Bronchial epithelial cell (primary cell): ENCODE measurements at regions not wholly inside any gene's neighbourhood (a gene's known extent, or its start where the extent isn't known, plus 50 kb on each side); places are given as distances from the start of the nearest gene placed in this dataset.

Experiments
- DNase-seq: peaks from one replicate; pipeline ENCODE4 v3.0.0-alpha.2; 2010; ENCODE audit warnings: low read depth
- FAIRE-seq: peaks from 2 replicates; lab custom pipeline; 2011; peaks lifted over from hg19 to GRCh38; lab: Jason Lieb, UNC
- H3K27me3 ChIP-seq: 2 replicates; pipeline ENCODE4 v1.5.1; 2011; ENCODE audit warnings: low read length; ENCODE audit not compliant: control insufficient read depth, insufficient read depth
- H3K36me3 ChIP-seq: 2 replicates; pipeline ENCODE4 v1.5.1; 2011; ENCODE audit warnings: low read length; ENCODE audit not compliant: control insufficient read depth, insufficient read depth
- H3K4me3 ChIP-seq: 2 replicates; pipeline ENCODE4 v1.5.1; 2011; ENCODE audit warnings: mild to moderate bottlenecking, low read depth, low read length, control low read depth
- TF ChIP-seq, protein P1 (sequence below): IDR thresholded peaks from 2 replicates; pipeline ENCODE4 v1.5.1; 2011; ENCODE audit warnings: mild to moderate bottlenecking, moderate library complexity, low read length, control low read depth, inconsistent platforms; ENCODE audit not compliant: insufficient read depth, severe bottlenecking

GRCh38 chr4:1554876-1555265 lies 129.2 kb downstream of the FAM53A start:
- TF ChIP-seq, protein P1, sequence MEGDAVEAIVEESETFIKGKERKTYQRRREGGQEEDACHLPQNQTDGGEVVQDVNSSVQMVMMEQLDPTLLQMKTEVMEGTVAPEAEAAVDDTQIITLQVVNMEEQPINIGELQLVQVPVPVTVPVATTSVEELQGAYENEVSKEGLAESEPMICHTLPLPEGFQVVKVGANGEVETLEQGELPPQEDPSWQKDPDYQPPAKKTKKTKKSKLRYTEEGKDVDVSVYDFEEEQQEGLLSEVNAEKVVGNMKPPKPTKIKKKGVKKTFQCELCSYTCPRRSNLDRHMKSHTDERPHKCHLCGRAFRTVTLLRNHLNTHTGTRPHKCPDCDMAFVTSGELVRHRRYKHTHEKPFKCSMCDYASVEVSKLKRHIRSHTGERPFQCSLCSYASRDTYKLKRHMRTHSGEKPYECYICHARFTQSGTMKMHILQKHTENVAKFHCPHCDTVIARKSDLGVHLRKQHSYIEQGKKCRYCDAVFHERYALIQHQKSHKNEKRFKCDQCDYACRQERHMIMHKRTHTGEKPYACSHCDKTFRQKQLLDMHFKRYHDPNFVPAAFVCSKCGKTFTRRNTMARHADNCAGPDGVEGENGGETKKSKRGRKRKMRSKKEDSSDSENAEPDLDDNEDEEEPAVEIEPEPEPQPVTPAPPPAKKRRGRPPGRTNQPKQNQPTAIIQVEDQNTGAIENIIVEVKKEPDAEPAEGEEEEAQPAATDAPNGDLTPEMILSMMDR: no peak
- FAIRE-seq (no peak), DNase-seq (no peak)
- H3K4me3 ChIP-seq: no peak overlapping the region
- H3K27me3 ChIP-seq: no peaks in the 10 kb centered on the region
- no peaks in the 10 kb centered on the region for H3K36me3 ChIP-seq

- TF ChIP-seq, protein P1: no peak
- H3K27me3 ChIP-seq: no peaks in the 10 kb centered on the region
- FAIRE-seq (no peak), DNase-seq (no peak)
- no peaks in the 10 kb centered on the region for H3K36me3 ChIP-seq
- no peak overlapping the region for H3K4me3 ChIP-seq
These were observed 129.8 kb downstream of the FAM53A start for GRCh38 chr4:1554246-1554875.

- FAIRE-seq: no peak
- no peak overlapping the region for H3K4me3 ChIP-seq
- TF ChIP-seq, protein P1: no peak
These were observed 130.7 kb downstream of the FAM53A start for GRCh38 chr4:1553365-1553764.

DNA sequence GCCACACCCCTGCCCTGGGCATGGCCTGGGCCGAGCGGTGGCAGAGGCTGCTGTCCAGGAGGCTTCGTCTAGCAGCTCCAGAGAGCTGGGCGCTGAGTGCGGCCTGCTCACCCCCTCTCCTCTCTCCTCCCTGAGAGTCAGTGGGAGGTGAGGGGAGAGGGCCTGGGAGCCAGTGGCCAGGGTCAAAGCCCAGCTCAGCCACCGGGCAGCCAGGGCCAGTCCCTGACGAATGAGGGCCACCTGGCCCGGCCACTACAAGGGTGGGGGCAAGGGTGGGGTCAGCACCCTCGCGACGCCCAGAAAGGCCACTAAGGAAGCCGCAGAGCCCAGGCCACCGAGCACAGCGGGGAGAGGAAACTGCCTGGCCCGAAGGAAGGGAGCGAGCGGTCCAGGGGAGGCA lies 131.7 kb downstream of the FAM53A start:
- no peak for FAIRE-seq
- DNase-seq: no peak
- H3K4me3 ChIP-seq: no peak overlapping the region
- peaks cover 2% of the 10 kb centered on the region for H3K27me3 ChIP-seq
- TF ChIP-seq, protein P1: no peak
- H3K36me3 ChIP-seq: no peaks in the 10 kb centered on the region

More at GRCh38 chr4:1553365-1553764, 130.7 kb downstream of the FAM53A start:
- no peaks in the 10 kb centered on the region for H3K36me3 ChIP-seq
- DNase-seq: no peak
- no peaks in the 10 kb centered on the region for H3K27me3 ChIP-seq

- H3K27me3 ChIP-seq: peaks cover 2% of the 10 kb centered on the region
- no peaks in the 10 kb centered on the region for H3K36me3 ChIP-seq
- FAIRE-seq: no peak
- TF ChIP-seq, protein P1: no peak
- no peak overlapping the region for H3K4me3 ChIP-seq
- DNase-seq: no peak
These were observed 132.9 kb downstream of the FAM53A start for GRCh38 chr4:1551211-1551610.
